H9 (cell line): ENCODE measurements at regions not wholly inside any gene's neighbourhood (a gene's known extent, or its start where the extent isn't known, plus 50 kb on each side); places are given as distances from the start of the nearest gene placed in this dataset.

Source experiments
- DNase-seq: peaks from one replicate; pipeline ENCODE4 v3.0.0-alpha.2; 2017
- H2AFZ ChIP-seq: one replicate; pipeline ENCODE4 v1.6.1; 2013; ENCODE audit warnings: mild to moderate bottlenecking, low read length, control low read depth, moderate library complexity
- H2AK5ac ChIP-seq: 2 replicates; pipeline ENCODE4 v1.6.1; 2013; ENCODE audit warnings: low read length, control low read depth, mixed read lengths; ENCODE audit not compliant: insufficient read length
- H2BK120ac ChIP-seq: one replicate; pipeline ENCODE4 v1.6.1; 2013; ENCODE audit warnings: low read depth, mild to moderate bottlenecking, low read length, control low read depth, inconsistent platforms; ENCODE audit not compliant: poor library complexity, severe bottlenecking
- H2BK12ac ChIP-seq: 2 replicates; pipeline ENCODE4 v1.6.1; 2013; ENCODE audit warnings: low read length, control low read depth, mixed read lengths, low read depth; ENCODE audit not compliant: insufficient read length
- H2BK15ac ChIP-seq: 2 replicates; pipeline ENCODE4 v1.6.1; 2013; ENCODE audit warnings: low read depth, low read length, control low read depth
- H2BK20ac ChIP-seq: one replicate; pipeline ENCODE4 v1.6.1; 2013; ENCODE audit warnings: low read depth, mild to moderate bottlenecking, low read length, control low read depth, inconsistent platforms; ENCODE audit not compliant: poor library complexity, severe bottlenecking
- H2BK5ac ChIP-seq: 2 replicates; pipeline ENCODE4 v1.6.1; 2013; ENCODE audit warnings: low read length, control low read depth, mixed read lengths; ENCODE audit not compliant: insufficient read length
- H3K14ac ChIP-seq: 2 replicates; pipeline ENCODE4 v1.6.1; 2013; ENCODE audit warnings: low read length, control low read depth; ENCODE audit not compliant: insufficient read depth
- H3K18ac ChIP-seq: 2 replicates; pipeline ENCODE4 v1.6.1; 2013; ENCODE audit warnings: low read depth, mild to moderate bottlenecking, mixed read lengths, low read length, control low read depth; ENCODE audit not compliant: insufficient read length
- H3K23ac ChIP-seq: 2 replicates; pipeline ENCODE4 v1.6.1; 2013; ENCODE audit warnings: low read length, control low read depth, mixed read lengths, low read depth; ENCODE audit not compliant: insufficient read length
- H3K23me2 ChIP-seq: 2 replicates; pipeline ENCODE4 v1.6.1; 2013; ENCODE audit warnings: low read depth, mild to moderate bottlenecking, mixed read lengths, low read length, control low read depth; ENCODE audit not compliant: insufficient read length, poor library complexity, severe bottlenecking
- H3K27ac ChIP-seq: 2 replicates; pipeline ENCODE4 v1.5.1; 2013; ENCODE audit warnings: low read length, control low read depth, mixed read lengths, low read depth; ENCODE audit not compliant: insufficient read length
- H3K27me3 ChIP-seq: 2 replicates; pipeline ENCODE4 v1.6.1; 2013; ENCODE audit warnings: low read length, control low read depth, inconsistent platforms; ENCODE audit not compliant: insufficient read depth
- H3K4ac ChIP-seq: 2 replicates; pipeline ENCODE4 v1.6.1; 2013; ENCODE audit warnings: low read depth, mild to moderate bottlenecking, control low read depth, inconsistent platforms, low read length, moderate library complexity
- H3K4me1 ChIP-seq: 2 replicates; pipeline ENCODE4 v1.6.1; 2013; ENCODE audit warnings: low read length, control low read depth, inconsistent platforms; ENCODE audit not compliant: insufficient read depth
- H3K4me2 ChIP-seq: 2 replicates; pipeline ENCODE4 v1.6.1; 2013; ENCODE audit warnings: low read length, control low read depth, mixed read lengths; ENCODE audit not compliant: insufficient read length, insufficient read depth
- H3K56ac ChIP-seq: 2 replicates; pipeline ENCODE4 v1.6.1; 2013; ENCODE audit warnings: low read depth, mild to moderate bottlenecking, mixed read lengths, low read length, control low read depth; ENCODE audit not compliant: insufficient read length
- H3K79me1 ChIP-seq: 2 replicates; pipeline ENCODE4 v1.6.1; 2013; ENCODE audit warnings: low read depth, mild to moderate bottlenecking, moderate library complexity, low read length, control low read depth, inconsistent platforms; ENCODE audit not compliant: insufficient read depth, poor library complexity, severe bottlenecking
- H3K79me2 ChIP-seq: 2 replicates; pipeline ENCODE4 v1.6.1; 2013; ENCODE audit warnings: low read length, control low read depth, inconsistent platforms; ENCODE audit not compliant: insufficient read depth
- H3K9ac ChIP-seq: 2 replicates; pipeline ENCODE4 v1.6.1; 2013; ENCODE audit warnings: low read length, control low read depth, mixed read lengths; ENCODE audit not compliant: insufficient read length; ENCODE audit errors: extremely low read depth
- H3K9me3 ChIP-seq: one replicate; pipeline ENCODE4 v1.6.1; 2013; ENCODE audit warnings: low read depth, low read length, inconsistent platforms; ENCODE audit not compliant: control insufficient read depth
- H3T11ph ChIP-seq: one replicate; pipeline ENCODE4 v1.6.1; 2013; ENCODE audit warnings: mild to moderate bottlenecking, low read length, control low read depth, inconsistent platforms
- H4K20me1 ChIP-seq: one replicate; pipeline ENCODE4 v1.6.1; 2013; ENCODE audit not compliant: control insufficient read depth, insufficient read length, insufficient read depth
- H4K5ac ChIP-seq: 2 replicates; pipeline ENCODE4 v1.6.1; 2013; ENCODE audit warnings: low read depth, mild to moderate bottlenecking, mixed read lengths, low read length, control low read depth; ENCODE audit not compliant: insufficient read length
- H4K8ac ChIP-seq: replicated peaks from 2 replicates; pipeline ENCODE4 v1.6.1; 2013; ENCODE audit warnings: low read length, control low read depth, mixed read lengths, low read depth; ENCODE audit not compliant: insufficient read length
- H4K91ac ChIP-seq: 2 replicates; pipeline ENCODE4 v1.6.1; 2013; ENCODE audit warnings: low read depth, mild to moderate bottlenecking, moderate library complexity, mixed read lengths, low read length, control low read depth; ENCODE audit not compliant: insufficient read length
- H3K27ac Mint-ChIP-seq, 3 experiments: 2 replicates in 2 of 3; 3 replicates in 1 of 3; pipeline ENCODE4 v1.8.0; 2020 to 2021; ENCODE audit warnings: mixed read lengths in 3 of 3, mild to moderate bottlenecking in 1 of 3, moderate library complexity in 1 of 3
- H3K27me3 Mint-ChIP-seq: 2 replicates; pipeline ENCODE4 v1.8.0; 2021; ENCODE audit warnings: low read depth, mild to moderate bottlenecking, moderate library complexity, mixed read lengths
- H3K36me3 Mint-ChIP-seq, 3 experiments: 2 replicates in 2 of 3; 3 replicates in 1 of 3; pipeline ENCODE4 v1.8.0; 2020 to 2021; ENCODE audit warnings: low read depth in 3 of 3, mixed read lengths in 3 of 3; ENCODE audit not compliant: insufficient read depth in 1 of 3
- H3K4me1 Mint-ChIP-seq, 2 experiments: 2 replicates each; pipeline ENCODE4 v1.8.0; 2020; ENCODE audit warnings: mixed read lengths in 2 of 2
- H3K4me3 Mint-ChIP-seq, 2 experiments: 2 replicates in 1 of 2; 3 replicates in 1 of 2; pipeline ENCODE4 v1.8.0; 2020 to 2021; ENCODE audit warnings: mild to moderate bottlenecking in 2 of 2, mixed read lengths in 2 of 2, moderate library complexity in 1 of 2
- H3K9me3 Mint-ChIP-seq, 2 experiments: 2 replicates in 1 of 2; 3 replicates in 1 of 2; pipeline ENCODE4 v1.8.0; 2020; ENCODE audit warnings: mild to moderate bottlenecking in 2 of 2, mixed read lengths in 2 of 2, moderate library complexity in 1 of 2
- CTCF ChIP-seq: fragments of 200-600 bp; sonication (generic); conservative IDR thresholded peaks from 3 replicates; pipeline ENCODE4 v1.8.0; 2021; ENCODE audit warnings: antibody characterized with exemption, mild to moderate bottlenecking
- WGBS: extraction: QIAGEN DNeasy Blood & Tissue Kit; methylation state at CpG from one replicate; pipeline ENCODE4 v1.1.7; 2013; ENCODE audit warnings: missing lambda C conversion rate, low lambda C conversion rate, mixed read lengths; ENCODE audit not compliant: insufficient read length; ENCODE audit errors: extremely low coverage; 5-methylcytosine and 5-hydroxymethylcytosine counted together

GRCh38 chr15:80339601-80340000, 64.6 kb upstream of the ARNT2 start:
- H3K9me3 Mint-ChIP-seq: no peaks in the 10 kb centered on the region
- H3K4me1 Mint-ChIP-seq: peaks cover 0 to 3% of the 10 kb centered on the region in 2 experiments; a peak in 1 of 4 replicates
- no peak overlapping the region for H2BK20ac ChIP-seq
- TF ChIP-seq CTCF: no peak
- H3K4me2 ChIP-seq: no peak overlapping the region
- H3K4me3 Mint-ChIP-seq: no peak overlapping the region
- no peak overlapping the region for H2AK5ac ChIP-seq
- no peak overlapping the region for H3K4ac ChIP-seq
- H4K5ac ChIP-seq: no peak overlapping the region
- H3K79me2 ChIP-seq: no peaks in the 10 kb centered on the region
- no CpG with 5 or more reads among the region's 3 CpGs for WGBS
- no peak overlapping the region for H3K9ac ChIP-seq
- no peak overlapping the region for H4K91ac ChIP-seq
- no peak overlapping the region for H4K8ac ChIP-seq
- no peak overlapping the region for H3K56ac ChIP-seq
- no peak overlapping the region for H3K23ac ChIP-seq
- no peak overlapping the region for H3T11ph ChIP-seq
- no peaks in the 10 kb centered on the region for H3K9me3 ChIP-seq
- no peaks in the 10 kb centered on the region for H4K20me1 ChIP-seq
- no peak overlapping the region; the same call in 1 of the 2 replicates for H3K14ac ChIP-seq
- H2AFZ ChIP-seq: no peak overlapping the region
- peaks cover 7% of the 10 kb centered on the region for H3K27me3 Mint-ChIP-seq
- H3K79me1 ChIP-seq: no peaks in the 10 kb centered on the region
- DNase-seq: no peak
- no peak overlapping the region for H2BK15ac ChIP-seq
- no peak overlapping the region for H3K27ac Mint-ChIP-seq
- H3K36me3 Mint-ChIP-seq: no peaks in the 10 kb centered on the region
- H3K27me3 ChIP-seq: no peaks in the 10 kb centered on the region
- no peaks in the 10 kb centered on the region for H3K4me1 ChIP-seq
- H2BK5ac ChIP-seq: no peak overlapping the region
- no peaks in the 10 kb centered on the region for H3K23me2 ChIP-seq
- H2BK12ac ChIP-seq: no peak overlapping the region
- no peak overlapping the region for H3K27ac ChIP-seq
- no peak overlapping the region for H2BK120ac ChIP-seq
- H3K18ac ChIP-seq: no peak overlapping the region
